ENCODE measurements at regions not wholly inside any gene's neighbourhood (a gene's known extent, or its start where the extent isn't known, plus 50 kb on each side); places are given as distances from the start of the nearest gene placed in this dataset.
"Not testable (repeated sequence)": the region's sequence is repeated elsewhere in the genome, so short reads cannot be mapped to it uniquely, and the experiment has no call there.

GRCh38 chr5:103741984-103742383 lies 179.4 kb upstream of the NUDT12 start:
- Histone ChIP-seq H3K36me3 (ENCODE audit: insufficient read depth, low read length, poor library complexity, severe bottlenecking) (no peaks in the 10 kb centered on the region), H3K4me3 (ENCODE audit: low read depth, low read length, poor library complexity, severe bottlenecking) (no peak overlapping the region), H3K27me3 (replicated peaks; ENCODE audit: insufficient read depth, low read depth, low read length, poor library complexity) (no peaks in the 10 kb centered on the region), H3K4me1 (ENCODE audit: insufficient read depth, low read length, poor library complexity, severe bottlenecking) (peaks cover 7% of the 10 kb centered on the region), H3K9me3 (ENCODE audit: low read depth, low read length, poor library complexity, severe bottlenecking) (no peaks in the 10 kb centered on the region), H3K27ac (ENCODE audit: low read depth, low read length, poor library complexity, severe bottlenecking) (no peak overlapping the region)
- CTCF ChIA-PET = no interaction called here
- intact Hi-C loops (cut with micrococcal nuclease; ENCODE audit: unreplicated experiment) = no loop called here
- POLR2A ChIA-PET (ENCODE audit: low non-redundant PET) = no interaction called here
- TF ChIP-seq, protein P1, sequence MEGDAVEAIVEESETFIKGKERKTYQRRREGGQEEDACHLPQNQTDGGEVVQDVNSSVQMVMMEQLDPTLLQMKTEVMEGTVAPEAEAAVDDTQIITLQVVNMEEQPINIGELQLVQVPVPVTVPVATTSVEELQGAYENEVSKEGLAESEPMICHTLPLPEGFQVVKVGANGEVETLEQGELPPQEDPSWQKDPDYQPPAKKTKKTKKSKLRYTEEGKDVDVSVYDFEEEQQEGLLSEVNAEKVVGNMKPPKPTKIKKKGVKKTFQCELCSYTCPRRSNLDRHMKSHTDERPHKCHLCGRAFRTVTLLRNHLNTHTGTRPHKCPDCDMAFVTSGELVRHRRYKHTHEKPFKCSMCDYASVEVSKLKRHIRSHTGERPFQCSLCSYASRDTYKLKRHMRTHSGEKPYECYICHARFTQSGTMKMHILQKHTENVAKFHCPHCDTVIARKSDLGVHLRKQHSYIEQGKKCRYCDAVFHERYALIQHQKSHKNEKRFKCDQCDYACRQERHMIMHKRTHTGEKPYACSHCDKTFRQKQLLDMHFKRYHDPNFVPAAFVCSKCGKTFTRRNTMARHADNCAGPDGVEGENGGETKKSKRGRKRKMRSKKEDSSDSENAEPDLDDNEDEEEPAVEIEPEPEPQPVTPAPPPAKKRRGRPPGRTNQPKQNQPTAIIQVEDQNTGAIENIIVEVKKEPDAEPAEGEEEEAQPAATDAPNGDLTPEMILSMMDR (conservative IDR thresholded peaks at IDR 0.05; ENCODE audit: low read depth, low read length) = no peak
- TF ChIP-seq EZH2 (IDR thresholded peaks at IDR 0.05; ENCODE audit: borderline replicate concordance, low read depth, low read length, poor library complexity, severe bottlenecking) = no peak
- no peak for DNase-seq (ENCODE audit: low spot score)
- BruUV-seq (replicated peaks) = no TSS peak

GRCh38 chr5:103736343-103736742 lies 173.8 kb upstream of the NUDT12 start:
- BruUV-seq (replicated peaks); intact Hi-C loops (cut with micrococcal nuclease; ENCODE audit: unreplicated experiment); H3K27me3 ChIP-seq (replicated peaks; ENCODE audit: insufficient read depth, low read depth, low read length, poor library complexity); CTCF ChIA-PET; H3K4me1 ChIP-seq (ENCODE audit: insufficient read depth, low read length, poor library complexity, severe bottlenecking); POLR2A ChIA-PET (ENCODE audit: low non-redundant PET); H3K4me3 ChIP-seq (ENCODE audit: low read depth, low read length, poor library complexity, severe bottlenecking); H3K27ac ChIP-seq (ENCODE audit: low read depth, low read length, poor library complexity, severe bottlenecking); H3K9me3 ChIP-seq (ENCODE audit: low read depth, low read length, poor library complexity, severe bottlenecking); DNase-seq (ENCODE audit: low spot score); H3K36me3 ChIP-seq (ENCODE audit: insufficient read depth, low read length, poor library complexity, severe bottlenecking): not testable (repeated sequence)

GRCh38 chr5:103724271-103724670 lies 161.7 kb upstream of the NUDT12 start:
- H3K4me3 ChIP-seq (ENCODE audit: low read depth, low read length, poor library complexity, severe bottlenecking) = no peak overlapping the region
- no TSS peak for BruUV-seq (replicated peaks)
- ChIA-PET POLR2A (ENCODE audit: low non-redundant PET) (no interaction called here), CTCF (no interaction called here)
- TF ChIP-seq, protein P1 (conservative IDR thresholded peaks at IDR 0.05; ENCODE audit: low read depth, low read length) = no peak
- no peak for TF ChIP-seq EZH2 (IDR thresholded peaks at IDR 0.05; ENCODE audit: borderline replicate concordance, low read depth, low read length, poor library complexity, severe bottlenecking)
- H3K36me3 ChIP-seq (ENCODE audit: insufficient read depth, low read length, poor library complexity, severe bottlenecking) = no peaks in the 10 kb centered on the region
- no peaks in the 10 kb centered on the region for H3K4me1 ChIP-seq (ENCODE audit: insufficient read depth, low read length, poor library complexity, severe bottlenecking)
- H3K9me3 ChIP-seq (ENCODE audit: low read depth, low read length, poor library complexity, severe bottlenecking) = peaks cover 8% of the 10 kb centered on the region
- no peaks in the 10 kb centered on the region for H3K27me3 ChIP-seq (replicated peaks; ENCODE audit: insufficient read depth, low read depth, low read length, poor library complexity)
- H3K27ac ChIP-seq (ENCODE audit: low read depth, low read length, poor library complexity, severe bottlenecking) = no peak overlapping the region
- intact Hi-C loops (cut with micrococcal nuclease; ENCODE audit: unreplicated experiment) = no loop called here
- no peak for DNase-seq (ENCODE audit: low spot score)

DNA sequence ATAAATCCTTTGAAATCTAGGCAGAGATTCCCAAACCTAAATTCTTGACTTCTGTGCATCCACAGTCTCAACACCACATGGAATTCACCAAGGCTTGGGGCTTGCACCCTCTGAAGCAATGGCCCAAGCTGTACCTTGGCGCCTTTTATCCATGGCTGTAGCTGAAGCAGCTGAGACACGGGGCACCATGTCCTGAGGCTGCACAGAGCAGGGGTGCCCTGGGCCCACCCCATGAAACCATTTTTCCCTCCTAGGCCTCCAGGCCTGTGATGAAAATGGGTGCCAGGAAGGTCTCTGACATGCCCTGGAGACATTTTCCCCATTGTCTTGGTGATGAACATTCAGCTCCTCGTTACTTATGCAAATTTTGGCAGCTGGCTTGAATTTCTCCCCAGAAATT lies 158.6 kb upstream of the NUDT12 start:
- BruUV-seq (replicated peaks) = no TSS peak
- Histone ChIP-seq H3K4me3 (ENCODE audit: low read depth, low read length, poor library complexity, severe bottlenecking) (no peak overlapping the region), H3K4me1 (ENCODE audit: insufficient read depth, low read length, poor library complexity, severe bottlenecking) (no peaks in the 10 kb centered on the region), H3K9me3 (ENCODE audit: low read depth, low read length, poor library complexity, severe bottlenecking) (peaks cover 8% of the 10 kb centered on the region), H3K36me3 (ENCODE audit: insufficient read depth, low read length, poor library complexity, severe bottlenecking) (no peaks in the 10 kb centered on the region), H3K27me3 (replicated peaks; ENCODE audit: insufficient read depth, low read depth, low read length, poor library complexity) (no peaks in the 10 kb centered on the region), H3K27ac (ENCODE audit: low read depth, low read length, poor library complexity, severe bottlenecking) (no peak overlapping the region)
- ChIA-PET CTCF (no interaction called here), POLR2A (ENCODE audit: low non-redundant PET) (no interaction called here)
- no peak for DNase-seq (ENCODE audit: low spot score)
- TF ChIP-seq, protein P1 (conservative IDR thresholded peaks at IDR 0.05; ENCODE audit: low read depth, low read length) = no peak
- intact Hi-C loops (cut with micrococcal nuclease; ENCODE audit: unreplicated experiment) = no loop called here

All from A673 (cell line).